Progenitor cell of endocrine pancreas (in vitro differentiated cells): ENCODE measurements at regions not wholly inside any gene's neighbourhood (a gene's known extent, or its start where the extent isn't known, plus 50 kb on each side); places are given as distances from the start of the nearest gene placed in this dataset.

Source experiments
- DNase-seq: peaks from one replicate; pipeline ENCODE4 v3.0.0; 2021; ENCODE audit warnings: low spot score; ENCODE audit not compliant: unreplicated experiment
- H3K27ac Mint-ChIP-seq: 2 replicates; pipeline ENCODE4 v1.8.0; 2021; ENCODE audit warnings: mild to moderate bottlenecking, moderate library complexity, mixed read lengths
- H3K27me3 Mint-ChIP-seq: 2 replicates; pipeline ENCODE4 v1.8.0; 2021; ENCODE audit warnings: mixed read lengths
- H3K36me3 Mint-ChIP-seq: 2 replicates; pipeline ENCODE4 v1.8.0; 2022; ENCODE audit warnings: mixed read lengths; ENCODE audit not compliant: insufficient read depth
- H3K4me1 Mint-ChIP-seq: 2 replicates; pipeline ENCODE4 v1.8.0; 2021; ENCODE audit warnings: low read depth, mixed read lengths
- H3K4me3 Mint-ChIP-seq: 2 replicates; pipeline ENCODE4 v1.8.0; 2021; ENCODE audit warnings: low read depth, mild to moderate bottlenecking, moderate library complexity, mixed read lengths
- H3K9me3 Mint-ChIP-seq: 2 replicates; pipeline ENCODE4 v1.8.0; 2021; ENCODE audit warnings: low read depth, mixed read lengths
- CTCF ChIP-seq: fragments of 200-600 bp; sonication (generic); IDR thresholded peaks from one replicate; pipeline ENCODE4 v1.5.0; 2021; ENCODE audit warnings: antibody characterized with exemption, mild to moderate bottlenecking; ENCODE audit not compliant: unreplicated experiment

GRCh38 chr13:105340061-105340606 is 1195.3 kb downstream of the EFNB2 start:
- Mint-ChIP-seq H3K36me3 (no peaks in the 10 kb centered on the region), H3K9me3 (peaks cover 3% of the 10 kb centered on the region), H3K27me3 (peaks cover 5% of the 10 kb centered on the region), H3K27ac (no peak overlapping the region), H3K4me1 (peaks cover 2% of the 10 kb centered on the region), H3K4me3 (no peak overlapping the region)
- no peak for DNase-seq
- no peak for TF ChIP-seq CTCF

DNA sequence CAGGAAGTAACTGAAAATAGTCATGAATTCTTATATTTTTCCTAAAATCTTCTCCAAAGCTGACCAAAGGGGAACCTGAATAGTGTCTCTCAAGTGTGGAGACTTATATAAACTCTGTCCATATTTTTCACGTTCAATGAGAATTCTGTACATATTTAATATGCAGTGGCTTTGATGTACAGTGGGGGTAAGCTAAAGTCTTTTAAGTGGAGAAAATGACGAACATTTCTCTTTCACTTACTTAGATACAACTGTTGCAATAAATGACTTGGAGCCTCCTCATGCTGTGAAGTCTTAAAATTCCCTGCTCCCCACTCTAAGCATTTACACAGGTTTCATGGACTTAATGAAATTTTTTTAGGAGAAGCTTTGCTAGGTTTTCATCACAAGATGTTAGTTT is 1196.7 kb downstream of the EFNB2 start:
- Mint-ChIP-seq H3K4me3 (no peak overlapping the region), H3K4me1 (no peaks in the 10 kb centered on the region), H3K27ac (no peak overlapping the region), H3K27me3 (peaks cover 5% of the 10 kb centered on the region), H3K9me3 (peaks cover 7% of the 10 kb centered on the region), H3K36me3 (peaks cover 2% of the 10 kb centered on the region)
- no peak for TF ChIP-seq CTCF
- DNase-seq, result no peak

GRCh38 chr13:105338006-105338405 is 1197.5 kb downstream of the EFNB2 start:
- H3K4me3 Mint-ChIP-seq, result no peak overlapping the region
- H3K9me3 Mint-ChIP-seq, result peaks cover 7% of the 10 kb centered on the region
- H3K4me1 Mint-ChIP-seq, result no peaks in the 10 kb centered on the region
- peaks cover 5% of the 10 kb centered on the region for H3K27me3 Mint-ChIP-seq
- H3K27ac Mint-ChIP-seq, result no peak overlapping the region
- no peak for DNase-seq
- TF ChIP-seq CTCF, result no peak
- H3K36me3 Mint-ChIP-seq, result peaks cover 2% of the 10 kb centered on the region

DNA sequence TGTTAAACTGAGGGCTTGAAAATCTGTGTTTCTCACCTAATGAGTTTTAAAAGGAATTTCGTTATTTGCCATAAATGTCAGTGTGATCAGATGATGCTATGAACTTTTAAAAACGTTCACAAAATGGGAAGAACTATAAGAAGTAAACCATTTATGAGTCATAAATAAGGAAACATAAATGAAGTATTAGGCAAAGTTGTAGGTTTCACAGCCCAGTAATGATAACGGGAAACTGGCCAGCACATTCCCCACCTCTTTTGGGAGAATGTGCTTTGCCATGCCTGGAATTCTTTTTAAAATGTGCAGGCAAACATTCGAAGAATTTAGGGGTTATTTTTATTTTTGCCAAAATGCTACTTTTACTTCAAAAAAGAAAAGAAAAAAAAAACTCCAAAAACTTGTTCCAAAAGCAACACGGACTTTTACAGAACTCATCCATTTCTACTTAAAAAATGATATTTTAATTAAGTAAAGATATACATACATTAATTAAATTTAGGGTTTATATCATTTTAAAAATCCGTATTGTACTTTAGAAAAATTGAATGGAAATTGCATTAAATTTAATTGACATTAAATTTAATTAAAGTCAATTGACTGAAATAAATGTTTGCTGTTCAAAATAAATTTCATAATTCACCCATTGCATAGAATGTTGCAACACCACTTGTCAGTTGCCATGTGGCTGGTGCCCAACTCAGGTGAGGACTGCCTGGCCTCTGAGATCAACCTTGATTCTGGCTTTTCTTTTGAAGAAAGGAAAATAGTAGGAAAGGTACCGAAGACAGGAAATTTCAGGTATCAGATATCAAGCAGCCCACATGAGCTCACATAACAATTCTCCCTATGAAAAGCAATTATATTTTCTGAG is 1198.5 kb downstream of the EFNB2 start:
- no peak for DNase-seq
- Mint-ChIP-seq H3K4me3 (no peak overlapping the region), H3K27me3 (peaks cover 5% of the 10 kb centered on the region), H3K4me1 (no peaks in the 10 kb centered on the region), H3K9me3 (peaks cover 4% of the 10 kb centered on the region), H3K36me3 (peaks cover 2% of the 10 kb centered on the region), H3K27ac (no peak overlapping the region)
- TF ChIP-seq CTCF, result no peak

DNA sequence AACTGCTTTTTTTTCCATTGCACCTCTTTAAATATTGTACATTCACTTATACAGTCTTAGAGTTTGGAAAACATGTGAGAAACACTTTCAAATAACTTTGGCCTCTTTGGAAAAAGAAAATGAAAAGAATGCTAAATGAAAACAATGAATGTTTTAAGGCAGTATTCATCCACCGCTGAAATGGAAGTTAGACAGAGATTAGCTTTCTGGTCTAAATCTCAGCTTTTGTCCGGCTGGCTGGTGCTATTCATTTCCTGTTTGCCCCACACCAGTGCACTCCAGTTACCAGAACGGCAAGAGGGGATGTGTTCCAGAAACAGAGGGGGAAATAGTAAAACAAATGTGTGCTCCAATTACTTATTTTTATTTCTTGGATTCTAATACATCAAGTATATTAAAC is 1201.3 kb downstream of the EFNB2 start:
- Mint-ChIP-seq H3K4me3 (no peak overlapping the region), H3K27ac (no peak overlapping the region)
- no peak for DNase-seq

More for the DNA sequence above, 1201.3 kb downstream of the EFNB2 start:
- Mint-ChIP-seq H3K4me1 (no peaks in the 10 kb centered on the region), H3K9me3 (peaks cover 8% of the 10 kb centered on the region), H3K27me3 (peaks cover 5% of the 10 kb centered on the region), H3K36me3 (peaks cover 5% of the 10 kb centered on the region)
- no peak for TF ChIP-seq CTCF
